ENCODE measurements at regions not wholly inside any gene's neighbourhood (a gene's known extent, or its start where the extent isn't known, plus 50 kb on each side); places are given as distances from the start of the nearest gene placed in this dataset.

DNA sequence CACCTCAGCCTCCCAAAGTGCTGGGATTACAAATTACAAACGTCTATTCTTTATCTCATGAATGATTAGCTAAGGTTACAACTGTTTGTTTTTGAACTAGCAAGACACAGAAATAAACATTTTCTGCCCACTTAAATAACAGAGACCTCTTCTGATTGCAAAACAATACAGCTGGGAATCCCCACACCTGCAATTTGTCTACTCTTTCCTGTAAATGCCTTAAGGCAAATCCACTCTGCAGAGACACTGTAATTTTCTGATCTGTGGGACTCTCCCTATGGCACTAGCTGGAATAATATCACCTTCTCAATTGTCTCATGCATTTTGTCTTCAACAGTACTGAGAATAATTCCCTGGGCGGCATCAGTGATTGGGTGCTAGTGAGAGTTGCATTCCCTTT lies 149.3 kb upstream of the FAM3C start:
- TF ChIP-seq POLR2A (IDR thresholded peaks at IDR 0.05), result no peak
- TF ChIP-seq, protein P1, sequence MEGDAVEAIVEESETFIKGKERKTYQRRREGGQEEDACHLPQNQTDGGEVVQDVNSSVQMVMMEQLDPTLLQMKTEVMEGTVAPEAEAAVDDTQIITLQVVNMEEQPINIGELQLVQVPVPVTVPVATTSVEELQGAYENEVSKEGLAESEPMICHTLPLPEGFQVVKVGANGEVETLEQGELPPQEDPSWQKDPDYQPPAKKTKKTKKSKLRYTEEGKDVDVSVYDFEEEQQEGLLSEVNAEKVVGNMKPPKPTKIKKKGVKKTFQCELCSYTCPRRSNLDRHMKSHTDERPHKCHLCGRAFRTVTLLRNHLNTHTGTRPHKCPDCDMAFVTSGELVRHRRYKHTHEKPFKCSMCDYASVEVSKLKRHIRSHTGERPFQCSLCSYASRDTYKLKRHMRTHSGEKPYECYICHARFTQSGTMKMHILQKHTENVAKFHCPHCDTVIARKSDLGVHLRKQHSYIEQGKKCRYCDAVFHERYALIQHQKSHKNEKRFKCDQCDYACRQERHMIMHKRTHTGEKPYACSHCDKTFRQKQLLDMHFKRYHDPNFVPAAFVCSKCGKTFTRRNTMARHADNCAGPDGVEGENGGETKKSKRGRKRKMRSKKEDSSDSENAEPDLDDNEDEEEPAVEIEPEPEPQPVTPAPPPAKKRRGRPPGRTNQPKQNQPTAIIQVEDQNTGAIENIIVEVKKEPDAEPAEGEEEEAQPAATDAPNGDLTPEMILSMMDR (IDR thresholded peaks at IDR 0.05), result no peak
- TF ChIP-seq EP300 (IDR thresholded peaks at IDR 0.05), result no peak

All from stomach (tissue), 4 donors.